ENCODE measurements at regions not wholly inside any gene's neighbourhood (a gene's known extent, or its start where the extent isn't known, plus 50 kb on each side); places are given as distances from the start of the nearest gene placed in this dataset.

DNA sequence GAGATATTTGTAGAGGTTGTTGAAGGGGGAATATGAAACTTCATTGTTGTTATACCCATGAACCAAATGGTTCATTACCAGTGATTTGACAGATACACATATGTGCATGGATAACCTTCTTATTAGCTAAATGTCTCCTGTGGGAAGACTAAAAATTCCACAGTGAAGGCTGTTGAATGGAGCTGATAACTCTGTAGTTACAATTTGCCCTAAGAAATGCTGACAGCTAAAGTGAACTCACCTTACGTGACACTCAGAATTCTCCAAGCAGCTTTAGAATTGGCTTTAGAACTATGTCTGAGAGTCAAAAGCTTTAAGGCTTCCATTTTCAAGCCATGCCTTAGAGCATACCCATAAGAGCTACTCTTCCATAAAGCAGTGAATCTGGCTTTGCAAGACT is 276.9 kb downstream of the PRELID2 start:
- no peak for TF ChIP-seq POLR2A (IDR thresholded peaks at IDR 0.05)
- TF ChIP-seq, protein P1, sequence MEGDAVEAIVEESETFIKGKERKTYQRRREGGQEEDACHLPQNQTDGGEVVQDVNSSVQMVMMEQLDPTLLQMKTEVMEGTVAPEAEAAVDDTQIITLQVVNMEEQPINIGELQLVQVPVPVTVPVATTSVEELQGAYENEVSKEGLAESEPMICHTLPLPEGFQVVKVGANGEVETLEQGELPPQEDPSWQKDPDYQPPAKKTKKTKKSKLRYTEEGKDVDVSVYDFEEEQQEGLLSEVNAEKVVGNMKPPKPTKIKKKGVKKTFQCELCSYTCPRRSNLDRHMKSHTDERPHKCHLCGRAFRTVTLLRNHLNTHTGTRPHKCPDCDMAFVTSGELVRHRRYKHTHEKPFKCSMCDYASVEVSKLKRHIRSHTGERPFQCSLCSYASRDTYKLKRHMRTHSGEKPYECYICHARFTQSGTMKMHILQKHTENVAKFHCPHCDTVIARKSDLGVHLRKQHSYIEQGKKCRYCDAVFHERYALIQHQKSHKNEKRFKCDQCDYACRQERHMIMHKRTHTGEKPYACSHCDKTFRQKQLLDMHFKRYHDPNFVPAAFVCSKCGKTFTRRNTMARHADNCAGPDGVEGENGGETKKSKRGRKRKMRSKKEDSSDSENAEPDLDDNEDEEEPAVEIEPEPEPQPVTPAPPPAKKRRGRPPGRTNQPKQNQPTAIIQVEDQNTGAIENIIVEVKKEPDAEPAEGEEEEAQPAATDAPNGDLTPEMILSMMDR (IDR thresholded peaks at IDR 0.05): no peak

All from heart left ventricle (tissue), 13 donors.